H54 (cell line): ENCODE measurements at regions not wholly inside any gene's neighbourhood (a gene's known extent, or its start where the extent isn't known, plus 50 kb on each side); places are given as distances from the start of the nearest gene placed in this dataset.

Experiments
- DNase-seq: peaks from one replicate; pipeline ENCODE4 v3.0.0; 2011; ENCODE audit warnings: low spot score, mixed read lengths; ENCODE audit not compliant: insufficient read length
- FAIRE-seq: peaks from 3 replicates; lab custom pipeline; 2011; peaks lifted over from hg19 to GRCh38; lab: Jason Lieb, UNC
- POLR2A ChIP-seq: IDR thresholded peaks from 2 replicates; pipeline ENCODE4 v1.6.1; 2011; ENCODE audit warnings: low read depth, mild to moderate bottlenecking, low read length

DNA sequence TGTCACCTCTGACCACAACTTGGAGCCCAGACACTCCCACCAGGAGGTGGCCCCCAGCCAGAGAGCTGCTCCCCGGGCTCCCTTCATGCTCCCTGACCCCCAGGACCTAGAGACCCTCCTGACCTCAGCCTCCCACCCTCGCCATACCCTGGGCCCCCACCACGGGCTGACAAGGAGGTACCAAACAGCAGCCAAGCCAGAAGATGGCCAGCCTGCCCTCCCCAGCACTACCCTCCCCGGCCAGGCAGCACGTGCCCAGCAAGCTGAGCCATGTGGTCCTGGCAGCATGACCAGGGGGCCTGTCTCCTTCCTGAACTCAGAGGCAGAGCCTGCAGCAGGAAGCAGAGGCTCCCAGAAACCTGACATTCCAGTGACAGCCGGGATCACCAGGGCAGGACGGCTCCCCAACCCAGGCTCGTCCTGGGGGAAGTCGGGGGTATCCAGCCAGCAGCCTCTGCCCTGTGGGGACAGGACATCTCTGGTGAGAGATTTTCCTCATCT, 69.4 kb upstream of the GPC1 start:
- FAIRE-seq = no peak
- no peak for DNase-seq
- TF ChIP-seq POLR2A = no peak

DNA sequence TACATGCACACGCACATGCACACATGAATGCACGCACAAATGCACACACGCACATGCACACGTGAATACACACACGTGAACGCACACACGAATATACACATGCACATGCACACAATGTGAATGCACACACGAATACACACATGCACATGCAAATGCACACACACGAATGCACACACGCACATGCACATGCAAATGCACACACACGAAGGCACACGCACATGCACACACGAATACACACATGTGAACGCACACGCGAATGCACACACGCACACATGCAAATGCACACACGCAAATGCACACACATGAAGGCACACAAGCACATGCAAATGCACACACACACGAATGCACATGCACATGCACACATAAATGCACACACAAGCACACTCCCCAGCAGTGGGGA, 68.6 kb upstream of the GPC1 start:
- no peak for DNase-seq
- FAIRE-seq = no peak
- TF ChIP-seq POLR2A = no peak

DNA sequence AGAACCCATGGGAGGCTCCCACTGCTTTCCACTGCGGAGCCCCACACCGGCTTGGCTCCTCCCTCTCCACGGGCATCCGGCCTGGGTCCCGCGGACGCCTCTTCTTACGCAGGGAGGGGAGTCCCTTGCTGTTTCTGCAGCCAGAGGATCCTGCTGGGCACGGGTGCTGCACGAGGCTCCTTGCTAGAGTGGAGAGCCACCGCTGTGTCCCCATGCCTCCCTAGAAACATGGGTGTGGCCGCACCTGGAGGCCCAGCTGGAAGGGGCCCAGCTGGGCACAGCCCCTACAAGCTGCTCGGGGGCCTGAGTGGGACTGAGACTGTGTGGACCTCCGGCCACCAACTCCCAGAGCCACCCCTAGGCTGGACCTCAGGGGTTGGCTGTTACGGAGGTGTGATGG, 67.7 kb upstream of the GPC1 start:
- FAIRE-seq = no peak
- TF ChIP-seq POLR2A = no peak
- DNase-seq = no peak

DNA sequence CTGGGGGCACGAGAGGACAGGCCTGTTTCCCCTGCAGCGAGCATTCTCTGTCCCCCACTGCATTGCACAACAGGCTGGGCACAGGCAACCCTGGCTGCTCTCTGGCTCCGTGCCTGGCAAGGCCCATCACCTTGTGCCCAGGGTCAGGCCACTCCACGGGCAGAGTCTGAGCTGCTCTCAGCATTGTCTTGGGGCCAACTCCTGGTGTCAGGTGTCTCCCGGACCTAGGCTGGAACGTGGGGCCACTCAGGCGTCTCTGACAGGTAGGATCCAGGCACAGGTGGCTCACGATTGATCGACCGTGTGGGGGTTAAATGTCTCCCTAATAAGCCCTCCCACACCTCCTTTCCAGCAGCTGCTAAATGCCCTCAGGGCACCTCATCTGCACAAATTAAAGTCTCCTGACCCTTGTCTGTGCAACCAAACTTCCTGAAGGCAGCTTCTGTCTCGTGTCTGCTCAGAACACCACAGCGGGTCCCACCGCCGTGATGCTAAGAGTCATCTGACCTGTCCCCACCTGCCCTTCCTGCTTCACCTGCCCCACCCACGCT, 66.6 kb upstream of the GPC1 start:
- DNase-seq = no peak
- FAIRE-seq = no peak
- TF ChIP-seq POLR2A = no peak

DNA sequence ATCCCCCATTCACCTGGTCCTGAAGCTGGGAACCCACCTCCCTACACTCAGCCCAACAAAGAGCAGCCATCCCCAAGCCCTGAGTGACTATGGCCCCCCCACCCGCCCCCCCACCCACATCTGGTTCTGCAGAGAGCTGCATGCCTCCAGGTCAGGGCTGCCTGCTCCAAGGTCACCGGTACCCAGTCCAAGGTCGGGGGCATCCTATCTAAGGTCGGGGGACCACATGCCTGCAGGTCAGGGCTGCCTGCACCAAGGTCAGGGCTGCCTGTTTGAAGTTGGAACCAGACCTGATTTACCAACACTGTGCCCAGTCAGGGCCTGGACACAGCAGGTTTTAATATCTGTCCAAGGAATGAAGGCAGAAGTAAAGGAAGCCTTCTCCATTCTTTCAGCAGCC, 66.1 kb upstream of the GPC1 start:
- FAIRE-seq = no peak
- no peak for DNase-seq
- no peak for TF ChIP-seq POLR2A

DNA sequence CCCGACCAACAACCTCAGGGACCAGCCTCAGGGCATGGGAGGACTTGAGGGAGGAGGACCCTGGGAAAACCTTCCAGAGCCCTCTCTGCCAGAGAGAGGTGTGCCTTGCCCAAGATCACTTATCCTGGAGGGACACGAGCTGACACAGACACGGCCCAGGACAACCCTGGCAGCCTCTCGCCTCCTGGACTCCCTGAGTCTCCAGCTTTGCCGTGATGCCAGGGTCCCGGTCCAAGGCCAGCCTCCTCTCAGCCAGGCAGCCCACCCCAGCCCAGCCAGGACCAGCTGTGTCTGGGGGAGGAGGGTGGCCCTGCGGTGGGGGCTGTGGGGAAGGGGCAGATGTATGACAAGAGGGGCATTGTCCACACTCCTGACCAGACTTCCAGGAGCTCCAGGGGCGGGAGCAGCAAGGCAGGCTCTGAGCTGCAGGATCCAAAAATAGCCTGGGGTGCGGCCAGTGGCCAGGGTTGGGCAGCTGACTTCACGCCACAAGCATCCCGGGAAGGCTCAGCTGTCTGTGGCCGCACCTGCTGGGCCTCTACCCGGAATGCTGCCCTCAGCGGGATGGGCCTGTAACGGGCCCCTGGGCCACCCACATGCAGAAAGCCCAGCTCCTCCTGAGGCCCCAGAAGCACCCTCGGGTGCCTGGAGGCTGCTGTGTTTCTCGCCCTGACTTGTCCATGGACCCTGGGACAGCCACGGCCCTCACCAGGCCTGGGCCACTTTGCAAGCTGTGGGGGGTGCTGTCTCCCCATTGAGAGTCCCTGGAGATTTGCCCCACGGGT, 65.5 kb upstream of the GPC1 start:
- FAIRE-seq (no peak), DNase-seq (peak; percentile 98)
- TF ChIP-seq POLR2A = no peak

DNA sequence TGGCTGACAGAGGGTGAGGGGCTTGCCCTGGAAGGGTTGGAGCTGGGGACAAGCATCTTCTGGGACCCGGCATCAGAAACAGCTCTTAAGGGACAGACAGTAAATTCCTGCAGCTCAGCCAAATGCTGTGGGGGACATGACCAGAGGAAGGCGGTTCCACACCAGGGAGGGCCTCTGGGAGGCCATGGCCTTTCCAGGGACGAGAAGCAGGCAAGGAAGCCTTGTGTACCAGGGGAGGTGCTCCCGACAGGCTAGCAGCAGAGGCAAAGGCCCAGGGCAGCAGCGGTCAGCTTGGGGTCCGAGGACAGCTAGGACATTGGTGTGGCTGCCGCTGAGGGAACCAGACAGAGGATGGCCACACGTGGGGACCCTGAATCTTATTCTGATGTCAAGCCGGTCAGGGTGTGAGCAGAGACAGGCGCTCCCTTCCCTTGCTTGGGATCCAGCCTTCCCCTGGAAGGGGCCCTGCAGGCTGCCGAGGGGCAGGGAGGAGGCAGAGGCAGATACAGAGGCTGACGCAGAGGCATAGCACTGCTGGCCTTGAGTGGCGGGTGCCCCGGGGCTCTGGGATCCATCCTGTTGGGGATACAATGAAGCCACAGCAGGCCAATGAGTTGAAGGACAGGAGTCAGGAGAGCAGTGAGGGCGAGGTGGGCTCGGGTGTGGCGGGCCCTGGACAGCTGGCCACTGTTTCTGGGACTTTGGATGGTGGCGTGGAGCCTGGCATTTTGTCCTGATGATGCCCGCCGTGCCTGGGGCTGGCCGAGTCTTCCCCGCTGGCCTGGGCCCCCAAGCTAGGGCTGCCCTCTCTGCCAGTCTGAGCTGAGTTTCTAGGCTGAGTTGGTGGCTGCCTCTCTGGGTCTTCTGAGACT, 64.1 kb upstream of the GPC1 start:
- DNase-seq (no peak), FAIRE-seq (no peak)
- no peak for TF ChIP-seq POLR2A

DNA sequence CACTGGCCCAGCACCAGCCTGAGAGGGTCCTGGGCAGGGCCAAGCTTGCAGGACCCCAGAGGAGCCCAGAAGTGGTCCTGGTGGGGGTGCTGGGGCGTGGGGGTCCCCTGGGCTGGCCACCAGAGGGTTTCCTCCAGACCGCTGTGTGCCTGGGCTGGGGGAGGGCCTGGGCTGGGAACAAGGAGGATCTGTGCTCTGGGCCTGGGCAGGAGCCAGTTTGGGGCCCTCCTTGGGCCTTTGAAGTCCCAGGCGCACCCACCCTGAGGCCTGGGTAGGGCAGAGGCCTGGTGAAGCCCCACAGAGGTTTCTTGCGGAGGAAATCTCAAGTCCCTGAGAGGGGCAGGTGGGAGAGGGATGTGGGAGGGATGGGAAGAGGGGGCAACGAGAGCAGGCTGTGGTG, 63.4 kb upstream of the GPC1 start:
- DNase-seq (no peak), FAIRE-seq (no peak)
- no peak for TF ChIP-seq POLR2A

DNA sequence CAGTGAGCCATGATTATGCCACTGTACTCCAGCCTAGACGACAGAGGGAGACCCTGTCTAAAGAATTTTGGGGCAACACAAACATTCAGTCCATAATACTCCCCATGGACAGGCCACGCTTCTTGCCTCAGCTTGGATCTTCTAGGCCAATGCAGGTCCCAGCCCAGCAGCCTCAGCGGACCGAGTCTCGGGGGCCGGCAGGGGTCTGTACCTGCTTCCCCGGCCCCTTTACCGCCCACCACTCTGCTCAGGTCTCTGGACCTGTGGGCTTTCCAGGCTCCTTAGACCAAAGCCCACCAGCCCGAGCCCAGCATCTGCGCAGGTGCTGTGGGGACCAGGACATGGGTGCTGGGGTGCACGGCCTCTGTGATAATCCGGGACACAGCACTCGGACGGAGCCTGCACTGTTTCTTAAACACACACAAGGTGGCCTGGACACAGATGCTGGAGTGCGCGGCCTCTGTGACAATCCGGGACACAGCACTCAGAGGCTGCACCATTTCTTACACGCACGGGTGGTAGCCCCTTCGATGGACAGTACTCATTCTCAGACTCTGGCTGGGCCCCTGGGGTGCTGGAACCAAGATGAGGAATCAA, 62.1 kb upstream of the GPC1 start:
- DNase-seq = no peak
- FAIRE-seq = no peak
- no peak for TF ChIP-seq POLR2A

DNA sequence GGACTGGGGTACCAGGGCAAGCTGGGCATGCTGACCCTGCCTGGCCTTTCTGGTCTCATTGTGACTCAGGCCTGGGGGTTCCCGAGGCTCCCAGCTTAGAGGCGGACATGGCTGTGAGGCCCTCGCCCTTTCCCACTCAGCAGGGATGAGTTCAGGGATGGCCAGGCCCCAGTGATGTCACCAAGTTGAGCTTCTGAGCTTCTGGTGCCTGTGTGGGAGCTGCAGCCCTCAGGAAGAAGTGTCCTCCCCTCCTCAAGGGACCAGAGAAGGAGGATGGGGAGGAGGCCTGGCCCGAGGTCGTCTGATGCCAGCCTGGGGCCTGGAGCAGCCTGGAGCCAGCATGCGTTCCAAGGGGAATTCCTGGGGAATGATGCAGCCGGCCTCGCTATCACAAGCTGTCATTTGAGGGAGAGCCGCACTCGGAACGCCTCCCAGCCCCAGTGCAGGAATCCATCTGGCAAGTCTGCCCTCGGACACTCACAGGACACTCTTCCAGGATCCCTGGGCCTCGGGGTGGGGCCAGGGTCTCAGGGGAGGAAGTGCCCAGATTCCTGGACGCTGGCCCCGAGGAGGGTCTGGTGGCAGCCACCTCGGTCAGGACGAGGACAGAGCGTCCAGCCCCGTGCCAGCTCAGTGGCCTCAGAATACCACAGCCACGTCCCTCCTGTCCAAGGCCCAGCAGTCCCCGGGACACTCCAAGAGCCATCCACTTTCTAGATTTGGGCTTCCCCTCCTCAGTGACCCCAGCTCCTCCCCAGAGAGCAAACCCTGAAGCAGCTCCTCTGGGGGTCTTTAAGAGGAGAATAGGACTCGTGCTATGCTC, 61.2 kb upstream of the GPC1 start:
- FAIRE-seq = peak; percentile 20
- DNase-seq = peak; percentile 96
- TF ChIP-seq POLR2A = peak; percentile 48

DNA sequence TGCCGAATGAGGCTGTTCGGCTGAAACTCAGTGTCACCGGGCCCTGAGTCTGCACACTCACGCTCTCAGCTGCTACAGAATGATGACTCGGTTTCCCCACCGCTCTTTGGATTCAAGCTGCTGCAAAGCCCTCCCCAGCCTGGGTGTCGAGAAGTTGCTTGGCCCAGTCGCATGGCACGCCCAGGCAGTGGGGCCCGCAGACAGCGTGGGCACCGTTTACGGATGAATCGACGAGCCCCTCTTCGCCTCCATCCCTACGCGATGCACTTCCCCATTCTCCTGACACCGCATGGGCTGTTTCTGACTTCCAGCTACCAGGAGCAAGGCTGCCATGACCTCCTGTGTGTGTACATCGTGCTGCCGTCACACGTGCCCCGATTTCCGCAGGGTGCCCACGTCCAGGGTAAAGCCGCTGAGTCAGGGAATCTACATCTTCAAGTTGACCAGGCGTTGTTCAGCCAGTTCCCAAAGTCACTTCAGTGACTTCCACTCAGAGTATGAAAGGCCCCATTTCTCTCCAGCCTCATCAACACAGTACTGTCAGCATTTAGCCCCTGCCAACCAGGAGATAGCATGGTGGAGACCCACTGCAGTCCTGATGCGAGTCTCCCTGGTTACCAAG, 60.3 kb upstream of the GPC1 start:
- TF ChIP-seq POLR2A = no peak
- DNase-seq (no peak), FAIRE-seq (no peak)

DNA sequence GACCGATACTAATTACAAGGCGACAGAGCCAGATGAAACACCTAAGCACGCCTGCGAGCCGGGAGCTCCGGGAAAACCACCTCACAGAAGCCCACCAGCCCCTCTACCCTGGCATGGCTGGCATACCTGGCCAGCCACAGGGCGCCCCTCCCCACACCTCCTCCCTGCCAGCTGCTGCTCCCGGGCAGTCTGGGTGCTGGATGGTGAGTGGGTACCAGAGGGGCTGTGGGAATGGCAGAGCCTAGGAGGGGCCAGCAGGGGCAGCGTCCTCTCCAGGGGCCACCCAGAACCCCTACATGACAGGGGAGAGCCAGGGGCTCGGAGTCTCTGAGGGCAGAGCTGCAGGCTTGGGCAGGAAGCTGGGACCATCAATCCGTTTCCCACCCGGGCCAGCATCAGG, 58.7 kb upstream of the GPC1 start:
- TF ChIP-seq POLR2A = no peak
- DNase-seq = no peak
- FAIRE-seq = no peak
